ENCODE measurements at regions not wholly inside any gene's neighbourhood (a gene's known extent, or its start where the extent isn't known, plus 50 kb on each side); places are given as distances from the start of the nearest gene placed in this dataset.

DNA sequence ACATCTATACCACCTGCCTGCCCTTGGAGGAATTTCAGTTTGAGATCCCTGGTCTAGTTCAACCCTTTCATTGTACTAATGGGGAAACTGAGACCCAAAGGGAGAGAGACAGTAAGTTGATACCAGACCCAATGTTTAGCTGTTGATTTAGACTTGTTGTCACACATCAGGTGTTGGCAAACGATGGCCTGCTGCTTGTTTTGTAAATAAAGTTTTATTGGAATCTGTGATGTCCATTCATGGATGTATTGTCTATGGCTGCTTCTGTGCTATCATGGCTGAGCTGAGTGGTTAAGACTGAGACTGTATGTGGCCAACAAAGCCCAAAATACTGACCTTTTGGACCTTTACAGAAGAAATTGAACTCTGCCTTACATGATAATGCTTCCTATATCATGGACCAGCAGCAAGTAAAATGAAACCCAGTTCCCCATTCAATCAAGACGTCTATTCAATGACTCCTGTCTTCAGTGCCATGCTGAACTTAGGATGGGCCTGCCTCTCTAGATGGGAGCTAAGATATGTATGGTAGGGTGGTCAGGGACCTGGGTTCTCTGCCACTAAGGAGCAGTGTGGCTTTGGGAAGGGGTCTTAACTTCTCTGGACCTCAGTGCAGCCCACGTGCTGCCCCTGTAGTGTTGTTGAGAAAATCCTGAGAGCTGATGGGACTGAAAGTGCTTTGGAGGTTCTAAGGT lies 111.0 kb downstream of the IRX5 start:
- no peak for DNase-seq (ENCODE audit: low read depth)

GRCh38 chr16:55042556-55043432 lies 112.1 kb downstream of the IRX5 start:
- DNase-seq (ENCODE audit: low read depth) = no peak

- DNase-seq (ENCODE audit: low read depth) = no peak
These were observed 112.8 kb downstream of the IRX5 start for GRCh38 chr16:55043499-55043898.

- DNase-seq (ENCODE audit: low read depth) = no peak
These were observed 113.7 kb downstream of the IRX5 start for GRCh38 chr16:55044201-55044975.

DNA sequence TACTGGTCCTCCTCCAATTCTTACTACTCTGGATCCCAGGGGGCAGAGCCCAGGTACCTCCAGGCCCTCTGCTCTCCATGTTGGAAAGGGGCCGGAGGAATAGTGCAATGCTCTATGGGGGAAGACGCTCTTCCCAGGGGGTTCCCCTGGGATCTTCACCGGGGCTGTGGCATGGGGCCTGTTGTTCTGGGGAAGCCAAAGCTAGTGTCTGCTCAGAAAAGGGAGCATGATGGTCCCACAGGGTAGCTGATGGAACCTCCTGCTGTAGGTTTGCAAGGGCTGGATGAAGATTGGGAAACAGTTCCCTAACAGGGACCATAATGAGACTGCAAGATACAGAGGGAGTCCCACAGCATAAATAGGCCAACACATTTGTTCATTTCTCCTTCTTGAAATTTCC lies 114.7 kb downstream of the IRX5 start:
- no peak for DNase-seq (ENCODE audit: low read depth)

GRCh38 chr16:55045756-55046460 lies 115.2 kb downstream of the IRX5 start:
- no peak for DNase-seq (ENCODE audit: low read depth)

DNA sequence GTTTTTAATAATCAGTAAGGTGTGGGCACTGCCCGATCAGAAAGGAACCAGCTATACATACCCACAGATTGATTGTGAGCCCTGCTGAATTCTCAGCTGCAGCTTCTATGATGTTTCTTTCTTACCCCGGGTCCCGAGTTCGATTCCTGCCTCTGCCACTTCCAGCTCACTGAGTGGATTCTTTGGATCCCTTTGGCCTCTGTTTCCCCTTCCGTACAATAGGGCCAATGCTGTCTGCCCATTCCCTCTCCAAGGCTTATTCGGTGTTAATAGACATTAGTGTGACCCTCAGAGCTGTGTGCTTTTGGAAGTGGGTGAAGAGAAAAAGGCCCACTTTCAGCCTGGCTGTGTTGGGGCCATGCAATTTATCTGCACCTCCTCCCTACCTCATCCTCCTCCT lies 115.8 kb downstream of the IRX5 start:
- no peak for DNase-seq (ENCODE audit: low read depth)

GRCh38 chr16:55046916-55047315 lies 116.3 kb downstream of the IRX5 start:
- DNase-seq (ENCODE audit: low read depth) = no peak

DNA sequence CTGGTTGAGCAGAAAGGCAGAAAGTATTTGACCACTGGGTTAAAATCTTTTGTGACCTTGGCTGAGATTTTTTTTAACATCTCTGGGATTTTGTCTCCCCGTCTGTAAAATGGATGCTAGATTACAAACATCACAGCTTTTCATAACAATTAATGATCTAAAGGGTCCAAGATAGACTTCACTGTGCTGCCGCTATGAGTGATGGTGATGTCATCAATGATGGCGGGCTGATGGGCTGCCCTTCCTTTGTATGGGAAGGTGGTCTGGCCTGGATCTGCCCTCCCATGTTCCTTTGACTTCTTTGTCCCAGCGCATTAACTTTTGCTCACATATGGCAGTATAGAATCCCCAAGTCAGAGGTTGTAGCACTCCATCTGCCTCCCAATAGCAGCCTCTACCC lies 116.7 kb downstream of the IRX5 start:
- DNase-seq (ENCODE audit: low read depth) = no peak

DNA sequence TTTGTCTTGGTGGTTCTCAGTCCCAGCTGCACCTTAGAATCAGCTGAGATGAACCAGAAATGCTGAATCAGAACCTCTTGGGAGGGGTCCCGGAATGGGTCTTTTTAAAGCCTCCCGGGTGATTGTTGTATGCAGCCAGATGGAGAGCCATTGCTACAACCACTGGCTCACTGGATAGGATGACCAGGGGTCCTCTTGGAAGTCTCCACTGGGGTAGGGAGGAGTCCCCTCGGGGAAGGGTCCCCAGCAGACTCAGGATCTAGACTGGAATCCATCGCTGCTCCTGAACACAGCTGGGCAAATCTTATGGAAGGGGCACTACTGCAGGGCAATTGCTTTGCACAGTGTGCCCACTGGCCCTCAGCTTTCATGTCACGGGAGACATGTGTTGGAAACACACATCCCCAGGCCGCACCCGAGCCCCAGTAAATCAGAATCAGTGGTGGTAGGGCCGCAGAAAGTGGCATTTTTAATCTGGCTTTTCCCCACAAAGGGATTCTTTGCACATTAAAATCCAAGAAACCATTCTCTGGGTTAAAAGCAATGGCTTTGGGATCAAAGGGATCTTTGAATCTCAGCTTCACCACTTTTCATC lies 117.3 kb downstream of the IRX5 start:
- DNase-seq (ENCODE audit: low read depth) = no peak

GRCh38 chr16:55048745-55049144 lies 118.1 kb downstream of the IRX5 start:
- DNase-seq (ENCODE audit: low read depth) = no peak

DNA sequence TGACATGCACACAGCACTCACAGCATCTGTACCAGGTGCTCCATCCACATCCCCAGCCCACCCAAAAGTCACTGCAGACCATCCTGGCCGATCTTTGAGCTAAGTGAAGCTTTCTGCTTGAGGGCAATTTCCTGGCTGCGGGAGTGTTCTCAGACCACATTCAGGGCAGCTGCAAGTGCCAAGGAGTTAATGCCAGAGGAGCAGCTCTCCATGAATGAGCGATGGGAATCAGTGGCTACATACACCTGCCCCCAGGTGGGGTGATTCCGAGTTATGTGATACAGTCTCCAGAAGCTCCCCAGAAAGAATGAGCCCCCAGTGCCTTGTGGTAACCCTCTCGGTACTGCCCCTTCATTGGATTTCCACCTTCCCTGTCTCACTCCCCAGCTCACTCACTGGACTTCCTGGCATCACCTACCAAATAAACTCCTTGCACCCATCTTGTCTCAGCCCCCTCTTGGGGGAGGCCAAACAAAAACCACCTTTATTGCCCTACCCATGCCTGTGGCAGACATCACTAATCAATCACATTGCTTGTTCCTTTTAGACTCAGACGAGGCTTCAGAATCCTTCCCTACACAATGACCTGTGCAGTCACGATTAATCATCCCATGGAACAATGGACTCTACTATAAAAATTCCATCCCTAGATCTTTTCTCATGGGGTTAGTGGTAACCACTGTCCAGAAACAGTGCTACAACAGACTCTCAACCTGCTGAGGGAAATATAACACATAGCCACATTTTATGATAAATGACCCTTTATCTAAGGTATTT lies 121.1 kb downstream of the IRX5 start:
- no peak for DNase-seq (ENCODE audit: low read depth)

DNA sequence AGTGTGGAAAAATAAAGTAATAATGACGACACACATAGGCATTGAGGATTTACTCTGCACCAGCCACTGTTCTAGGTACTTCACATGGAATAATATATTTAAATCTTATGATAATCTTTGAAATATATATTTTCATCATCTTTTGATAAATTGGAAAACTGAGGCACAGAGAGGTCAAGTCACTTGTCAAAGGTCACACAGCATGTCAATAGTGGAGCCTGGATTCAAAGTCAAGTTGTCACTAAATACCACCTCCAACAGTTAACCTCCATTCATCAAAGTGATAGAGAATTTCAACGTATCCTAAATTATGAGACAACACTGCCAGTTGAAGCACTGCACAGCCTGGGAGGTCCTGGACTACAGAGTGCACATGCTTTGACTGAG lies 121.7 kb downstream of the IRX5 start:
- DNase-seq (ENCODE audit: low read depth) = no peak

DNA sequence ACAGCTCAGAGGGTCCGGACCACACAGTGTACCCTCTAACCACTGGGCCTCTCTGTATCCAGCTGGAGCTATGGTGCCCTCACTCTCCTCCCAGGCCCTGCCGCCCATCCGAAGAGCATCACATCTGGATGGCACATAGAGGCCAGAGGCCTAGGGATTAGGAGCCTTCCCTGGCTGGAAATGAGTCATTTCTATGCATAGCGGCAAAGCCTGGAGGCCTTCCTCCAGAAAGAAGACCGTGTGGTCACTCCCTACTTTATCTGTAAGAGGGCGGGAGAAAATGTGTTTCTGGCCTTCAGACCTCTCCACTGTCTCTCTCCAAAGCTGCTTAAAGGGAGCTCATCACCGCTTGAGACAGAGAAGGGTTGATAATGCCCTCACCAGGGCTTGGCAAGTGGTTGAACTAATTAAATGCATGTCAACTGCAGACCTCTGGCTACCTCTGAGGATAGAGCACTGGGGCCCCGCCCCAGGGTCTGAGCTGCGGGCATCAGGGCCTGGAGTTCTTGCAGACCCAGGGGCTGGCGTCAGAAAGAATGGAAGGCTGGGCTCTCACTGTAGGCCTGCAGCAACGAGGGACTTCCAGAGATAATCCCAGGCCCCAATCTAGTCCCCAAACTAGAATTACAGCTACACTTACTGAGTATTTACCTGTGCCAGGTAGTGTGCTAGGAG lies 122.2 kb downstream of the IRX5 start:
- DNase-seq (ENCODE audit: low read depth) = no peak

- DNase-seq (ENCODE audit: low read depth) = no peak
These were observed 124.6 kb downstream of the IRX5 start for GRCh38 chr16:55055262-55055661.

- no peak for DNase-seq (ENCODE audit: low read depth)
These were observed 126.1 kb downstream of the IRX5 start for GRCh38 chr16:55056585-55057401.

DNA sequence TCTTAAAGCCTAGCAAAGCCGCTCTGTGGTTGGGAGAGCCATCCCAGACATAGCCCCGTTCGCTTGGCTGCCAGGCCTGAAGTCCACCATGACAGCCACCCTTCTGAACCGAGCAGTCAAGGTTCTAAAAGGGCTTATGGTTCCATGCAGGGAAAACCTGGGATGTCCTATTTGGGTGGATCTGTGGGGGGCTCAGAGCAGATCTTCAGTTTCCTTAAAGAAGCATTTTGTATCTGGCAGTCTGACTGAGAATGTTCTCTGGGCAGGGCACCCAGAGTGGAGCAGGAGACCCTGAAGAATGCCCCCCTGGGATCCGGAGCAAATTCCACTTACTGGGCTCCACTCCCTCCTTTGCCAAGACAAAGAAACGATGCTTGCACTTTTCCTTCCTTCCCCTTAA lies 127.2 kb downstream of the IRX5 start:
- no peak for DNase-seq (ENCODE audit: low read depth)

GRCh38 chr16:55058576-55058975 lies 127.9 kb downstream of the IRX5 start:
- DNase-seq (ENCODE audit: low read depth) = no peak

GRCh38 chr16:55059146-55059545 lies 128.5 kb downstream of the IRX5 start:
- DNase-seq (ENCODE audit: low read depth) = no peak

GRCh38 chr16:55061126-55061525 lies 130.5 kb downstream of the IRX5 start:
- DNase-seq (ENCODE audit: low read depth) = no peak
